T-helper 17 cell (primary cell): ENCODE measurements at regions not wholly inside any gene's neighbourhood (a gene's known extent, or its start where the extent isn't known, plus 50 kb on each side); places are given as distances from the start of the nearest gene placed in this dataset.

Experiments
- ATAC-seq: fragments of 150-1000 bp; cut with Tn5 transposase; 2 replicates; pipeline ENCODE4 v1.10.0; 2021; ENCODE audit warnings: mild to moderate bottlenecking, moderate library complexity
- DNase-seq, 3 donors: peaks; one replicate each; pipeline versions ENCODE4 v3.0.0 to v3.0.0-alpha.2; 2020 to 2021
- H3K9me3 ChIP-seq: one replicate; pipeline ENCODE4 v1.7.0; 2013; ENCODE audit warnings: low read length, mild to moderate bottlenecking; ENCODE audit not compliant: control insufficient read depth, poor library complexity, severe bottlenecking
- H3K27ac Mint-ChIP-seq: one replicate; pipeline ENCODE4 v1.8.0; 2022; ENCODE audit warnings: mild to moderate bottlenecking, moderate library complexity, mixed read lengths
- H3K27me3 Mint-ChIP-seq: one replicate; pipeline ENCODE4 v1.8.0; 2022; ENCODE audit warnings: mixed read lengths
- H3K36me3 Mint-ChIP-seq: one replicate; pipeline ENCODE4 v1.8.0; 2022; ENCODE audit warnings: low read depth, mixed read lengths
- H3K4me1 Mint-ChIP-seq: one replicate; pipeline ENCODE4 v1.8.0; 2022; ENCODE audit warnings: mild to moderate bottlenecking, mixed read lengths
- H3K4me3 Mint-ChIP-seq: one replicate; pipeline ENCODE4 v1.8.0; 2022; ENCODE audit warnings: mild to moderate bottlenecking, moderate library complexity, mixed read lengths

GRCh38 chrX:39734174-39734776, 363.5 kb downstream of the BCOR start:
- Mint-ChIP-seq H3K4me1 (peaks cover 5% of the 10 kb centered on the region), H3K36me3 (no peaks in the 10 kb centered on the region), H3K27ac (no peak overlapping the region), H3K4me3 (no peak overlapping the region), H3K27me3 (no peaks in the 10 kb centered on the region)
- no peaks in the 10 kb centered on the region for H3K9me3 ChIP-seq
- no peak for DNase-seq
- ATAC-seq = no peak

- Mint-ChIP-seq H3K4me1 (no peaks in the 10 kb centered on the region), H3K4me3 (no peak overlapping the region), H3K27ac (no peak overlapping the region), H3K27me3 (no peaks in the 10 kb centered on the region), H3K36me3 (no peaks in the 10 kb centered on the region)
- no peaks in the 10 kb centered on the region for H3K9me3 ChIP-seq
- DNase-seq (no peak), ATAC-seq (no peak)
These were observed 361.2 kb downstream of the BCOR start for GRCh38 chrX:39736216-39737211.

- no peaks in the 10 kb centered on the region for H3K27me3 Mint-ChIP-seq
- DNase-seq (no peak), ATAC-seq (no peak)
- H3K4me3 Mint-ChIP-seq = no peak overlapping the region
- peaks cover 2% of the 10 kb centered on the region for H3K36me3 Mint-ChIP-seq
- no peaks in the 10 kb centered on the region for H3K9me3 ChIP-seq
- no peak overlapping the region for H3K27ac Mint-ChIP-seq
- no peaks in the 10 kb centered on the region for H3K4me1 Mint-ChIP-seq
These were observed 358.2 kb downstream of the BCOR start for GRCh38 chrX:39739585-39739984.

- ATAC-seq (no peak), DNase-seq (no peak)
- no peak overlapping the region for H3K4me3 Mint-ChIP-seq
- no peaks in the 10 kb centered on the region for H3K4me1 Mint-ChIP-seq
- H3K27ac Mint-ChIP-seq = no peak overlapping the region
- no peaks in the 10 kb centered on the region for H3K9me3 ChIP-seq
- H3K27me3 Mint-ChIP-seq = no peaks in the 10 kb centered on the region
- H3K36me3 Mint-ChIP-seq = peaks cover 2% of the 10 kb centered on the region
These were observed 357.7 kb downstream of the BCOR start for GRCh38 chrX:39740078-39740477.

GRCh38 chrX:39741904-39742303, 355.9 kb downstream of the BCOR start:
- H3K4me3 Mint-ChIP-seq = no peak overlapping the region
- no peak for ATAC-seq

GRCh38 chrX:39745818-39746217, 351.9 kb downstream of the BCOR start:
- no peaks in the 10 kb centered on the region for H3K9me3 ChIP-seq
- no peak overlapping the region for H3K27ac Mint-ChIP-seq
- DNase-seq (no peak), ATAC-seq (no peak)
- H3K27me3 Mint-ChIP-seq = no peaks in the 10 kb centered on the region
- H3K36me3 Mint-ChIP-seq = peaks cover 2% of the 10 kb centered on the region
- no peak overlapping the region for H3K4me3 Mint-ChIP-seq
- H3K4me1 Mint-ChIP-seq = peaks cover 4% of the 10 kb centered on the region

More at GRCh38 chrX:39741904-39742303, 355.9 kb downstream of the BCOR start:
- no peaks in the 10 kb centered on the region for H3K9me3 ChIP-seq
- no peaks in the 10 kb centered on the region for H3K4me1 Mint-ChIP-seq
- DNase-seq = no peak
- H3K27me3 Mint-ChIP-seq = no peaks in the 10 kb centered on the region
- H3K27ac Mint-ChIP-seq = no peak overlapping the region
- H3K36me3 Mint-ChIP-seq = peaks cover 2% of the 10 kb centered on the region

GRCh38 chrX:39749135-39749534, 348.6 kb downstream of the BCOR start:
- no peak for ATAC-seq
- no peaks in the 10 kb centered on the region for H3K27me3 Mint-ChIP-seq
- H3K9me3 ChIP-seq = no peaks in the 10 kb centered on the region
- peaks cover 5% of the 10 kb centered on the region for H3K4me1 Mint-ChIP-seq
- no peak overlapping the region for H3K4me3 Mint-ChIP-seq
- no peak overlapping the region for H3K27ac Mint-ChIP-seq
- DNase-seq = no peak
- H3K36me3 Mint-ChIP-seq = peaks cover under 1% of the 10 kb centered on the region

GRCh38 chrX:39749728-39750127, 348.0 kb downstream of the BCOR start:
- no peaks in the 10 kb centered on the region for H3K36me3 Mint-ChIP-seq
- no peak overlapping the region for H3K27ac Mint-ChIP-seq
- no peaks in the 10 kb centered on the region for H3K27me3 Mint-ChIP-seq
- H3K4me3 Mint-ChIP-seq = no peak overlapping the region
- peaks cover 5% of the 10 kb centered on the region for H3K4me1 Mint-ChIP-seq
- no peaks in the 10 kb centered on the region for H3K9me3 ChIP-seq
- DNase-seq = no peak
- ATAC-seq = no peak

GRCh38 chrX:39750256-39750790, 347.4 kb downstream of the BCOR start:
- DNase-seq = no peak
- no peaks in the 10 kb centered on the region for H3K27me3 Mint-ChIP-seq
- H3K9me3 ChIP-seq = no peaks in the 10 kb centered on the region
- H3K27ac Mint-ChIP-seq = no peak overlapping the region
- no peak for ATAC-seq
- no peaks in the 10 kb centered on the region for H3K36me3 Mint-ChIP-seq
- no peak overlapping the region for H3K4me3 Mint-ChIP-seq
- peaks cover 5% of the 10 kb centered on the region for H3K4me1 Mint-ChIP-seq

GRCh38 chrX:39750848-39751247, 346.9 kb downstream of the BCOR start:
- ATAC-seq (no peak), DNase-seq (no peak)
- Mint-ChIP-seq H3K4me3 (no peak overlapping the region), H3K27ac (no peak overlapping the region), H3K4me1 (peaks cover 5% of the 10 kb centered on the region), H3K27me3 (no peaks in the 10 kb centered on the region), H3K36me3 (no peaks in the 10 kb centered on the region)
- no peaks in the 10 kb centered on the region for H3K9me3 ChIP-seq

- no peak for ATAC-seq
- H3K27me3 Mint-ChIP-seq = no peaks in the 10 kb centered on the region
- no peak for DNase-seq
- no peaks in the 10 kb centered on the region for H3K36me3 Mint-ChIP-seq
- no peak overlapping the region for H3K4me3 Mint-ChIP-seq
- peaks cover 5% of the 10 kb centered on the region for H3K4me1 Mint-ChIP-seq
- H3K27ac Mint-ChIP-seq = no peak overlapping the region
- H3K9me3 ChIP-seq = no peaks in the 10 kb centered on the region
These were observed 344.9 kb downstream of the BCOR start for GRCh38 chrX:39752815-39753214.

GRCh38 chrX:39753293-39753996, 344.3 kb downstream of the BCOR start:
- no peaks in the 10 kb centered on the region for H3K9me3 ChIP-seq
- Mint-ChIP-seq H3K4me3 (no peak overlapping the region), H3K36me3 (no peaks in the 10 kb centered on the region), H3K4me1 (peaks cover 5% of the 10 kb centered on the region), H3K27ac (no peak overlapping the region), H3K27me3 (no peaks in the 10 kb centered on the region)
- DNase-seq = no peak
- no peak for ATAC-seq
